Activated CD4-positive, CD25-positive, alpha-beta regulatory T cell (primary cell): ENCODE measurements at regions not wholly inside any gene's neighbourhood (a gene's known extent, or its start where the extent isn't known, plus 50 kb on each side); places are given as distances from the start of the nearest gene placed in this dataset.

Experiments
- DNase-seq, 4 experiments: peaks; one replicate each; lab custom pipeline; 2025; lab: John Stamatoyannopoulos, UW

- DNase-seq = no peak
Observed at GRCh38 chr6:144578385-144579350, 293.5 kb downstream of the UTRN start.

GRCh38 chr6:144580039-144580438 lies 294.9 kb downstream of the UTRN start:
- DNase-seq = no peak

GRCh38 chr6:144580771-144581170 lies 295.6 kb downstream of the UTRN start:
- no peak for DNase-seq

DNA sequence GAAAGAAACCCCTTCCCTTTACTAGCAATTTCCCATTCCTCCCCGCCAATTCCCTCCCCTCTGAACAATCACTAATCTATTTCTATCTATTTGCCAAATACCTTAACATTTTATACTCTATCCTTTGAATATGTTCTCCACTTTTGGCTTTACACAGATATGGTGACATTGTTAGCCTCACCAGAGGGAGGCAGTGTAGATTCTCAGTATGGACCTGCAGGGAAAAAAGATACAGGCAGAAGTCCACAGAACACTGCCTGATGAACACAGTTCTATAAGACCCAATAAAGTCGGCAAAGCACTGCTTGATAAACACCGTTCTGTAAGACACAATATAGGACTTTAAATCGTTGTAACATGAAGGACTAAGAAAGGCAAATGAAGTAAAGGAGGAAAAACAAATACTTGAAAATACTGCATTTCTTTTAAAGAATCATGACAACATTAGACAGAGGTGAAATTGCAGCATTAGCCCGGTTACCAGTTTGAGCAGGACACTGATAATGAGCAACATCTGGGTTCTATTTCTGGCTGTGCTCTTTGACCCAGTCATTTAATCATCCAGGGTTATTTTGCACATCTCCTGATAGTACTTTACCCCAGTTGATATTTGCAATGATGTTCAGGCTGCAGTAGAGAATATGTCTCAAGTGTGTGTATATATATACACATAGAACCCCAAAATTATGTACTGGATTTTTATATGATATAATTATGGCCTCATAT lies 296.8 kb downstream of the UTRN start:
- no peak for DNase-seq

DNA sequence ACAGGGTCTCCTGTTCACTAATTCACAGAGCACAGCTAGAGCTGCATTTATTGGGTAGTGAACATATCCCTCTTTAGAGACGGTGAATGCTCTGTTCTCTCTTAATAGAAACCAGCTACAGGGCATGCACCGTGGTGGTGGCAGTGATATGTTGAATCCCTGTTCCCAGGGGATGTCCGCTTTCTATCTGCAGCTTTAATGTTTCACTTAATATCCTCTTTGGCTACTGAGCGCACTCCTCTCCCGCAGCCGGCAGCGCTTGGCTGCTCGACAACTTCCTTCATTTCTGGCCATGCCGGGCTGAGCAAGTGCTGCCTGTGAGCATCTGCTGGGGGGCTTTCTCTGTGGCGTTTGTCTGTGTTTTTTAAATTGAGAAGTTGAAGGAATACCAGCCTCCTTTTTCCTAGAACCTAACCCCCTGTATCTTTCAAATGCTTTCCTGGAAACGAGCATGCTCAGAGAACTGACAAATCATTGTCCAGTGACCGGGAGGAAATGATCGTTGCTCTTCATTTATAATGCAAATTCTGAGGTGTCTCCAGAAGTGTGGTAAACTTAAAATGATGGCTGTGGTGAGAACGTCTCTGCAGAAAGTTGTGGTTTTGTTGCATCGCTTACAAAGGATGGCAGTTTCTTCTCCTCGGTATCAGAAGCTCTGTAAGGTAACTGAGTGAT lies 297.9 kb downstream of the UTRN start:
- no peak for DNase-seq

DNA sequence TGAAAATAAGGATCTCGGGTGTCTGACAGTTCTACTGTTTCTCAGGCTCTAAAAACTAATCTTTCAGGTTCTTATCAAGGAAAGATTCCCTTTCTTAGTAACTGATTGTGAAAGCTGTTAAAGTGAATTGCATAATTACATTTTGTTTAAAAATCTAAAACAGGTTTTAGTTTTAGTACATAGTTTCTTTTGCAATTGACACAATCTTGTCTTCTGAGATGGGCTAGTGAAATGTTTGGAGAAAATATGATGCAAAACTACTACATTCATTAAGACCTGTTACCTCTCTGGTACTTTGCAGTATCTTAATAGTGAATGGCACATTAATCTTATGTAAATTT lies 298.4 kb downstream of the UTRN start:
- DNase-seq = no peak

- no peak for DNase-seq
Observed at GRCh38 chr6:144585217-144585814, 300.2 kb downstream of the UTRN start.

GRCh38 chr6:144586986-144587385 lies 301.9 kb downstream of the UTRN start:
- no peak for DNase-seq

- DNase-seq = no peak
Observed at GRCh38 chr6:144588697-144589325, 303.7 kb downstream of the UTRN start.

- DNase-seq = no peak
Observed at GRCh38 chr6:144590532-144590931, 305.4 kb downstream of the UTRN start.

DNA sequence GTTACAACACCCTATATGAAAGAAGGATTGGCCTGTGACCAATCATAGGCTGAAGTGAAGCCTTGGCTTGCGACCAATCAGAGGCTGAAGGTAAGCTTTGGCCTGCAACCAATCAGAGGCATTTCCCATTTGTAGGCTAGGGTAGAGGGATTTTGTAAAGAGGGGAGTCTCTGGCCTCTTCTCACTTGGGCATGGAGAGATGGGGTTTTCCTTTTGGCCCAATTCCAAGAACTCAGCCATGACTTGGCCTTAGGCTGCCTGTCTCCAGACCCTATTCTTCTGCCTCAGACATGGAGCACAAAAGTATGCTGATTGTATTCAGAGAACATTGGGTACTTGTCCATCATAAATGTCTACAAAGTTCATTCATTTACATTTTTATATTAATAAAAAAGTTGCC lies 308.3 kb downstream of the UTRN start:
- no peak for DNase-seq

GRCh38 chr6:144594585-144594984 lies 309.4 kb downstream of the UTRN start:
- DNase-seq = no peak

GRCh38 chr6:144595266-144595665 lies 310.1 kb downstream of the UTRN start:
- no peak for DNase-seq

GRCh38 chr6:144597511-144597910 lies 312.4 kb downstream of the UTRN start:
- no peak for DNase-seq

- DNase-seq = no peak
Observed at GRCh38 chr6:144599615-144600014, 314.5 kb downstream of the UTRN start.

DNA sequence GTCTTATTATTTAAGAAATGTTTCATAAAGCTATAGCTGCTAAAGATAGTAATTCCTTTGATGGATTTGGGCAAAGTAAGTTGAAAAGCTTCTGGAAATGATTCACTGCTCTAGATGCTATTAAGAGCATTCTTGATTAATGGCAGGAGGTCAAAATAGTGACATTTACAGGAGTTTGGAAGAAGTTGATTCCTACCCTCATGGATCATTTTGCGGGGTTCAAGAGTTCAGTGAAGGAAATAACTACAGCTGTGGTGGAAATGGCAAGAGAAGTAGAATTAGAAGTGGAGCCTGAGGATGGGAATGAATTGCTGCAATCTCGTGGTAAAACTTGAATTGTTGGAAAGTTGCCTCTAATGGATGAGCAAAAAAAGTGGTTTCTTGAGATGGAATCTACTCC lies 316.1 kb downstream of the UTRN start:
- no peak for DNase-seq

DNA sequence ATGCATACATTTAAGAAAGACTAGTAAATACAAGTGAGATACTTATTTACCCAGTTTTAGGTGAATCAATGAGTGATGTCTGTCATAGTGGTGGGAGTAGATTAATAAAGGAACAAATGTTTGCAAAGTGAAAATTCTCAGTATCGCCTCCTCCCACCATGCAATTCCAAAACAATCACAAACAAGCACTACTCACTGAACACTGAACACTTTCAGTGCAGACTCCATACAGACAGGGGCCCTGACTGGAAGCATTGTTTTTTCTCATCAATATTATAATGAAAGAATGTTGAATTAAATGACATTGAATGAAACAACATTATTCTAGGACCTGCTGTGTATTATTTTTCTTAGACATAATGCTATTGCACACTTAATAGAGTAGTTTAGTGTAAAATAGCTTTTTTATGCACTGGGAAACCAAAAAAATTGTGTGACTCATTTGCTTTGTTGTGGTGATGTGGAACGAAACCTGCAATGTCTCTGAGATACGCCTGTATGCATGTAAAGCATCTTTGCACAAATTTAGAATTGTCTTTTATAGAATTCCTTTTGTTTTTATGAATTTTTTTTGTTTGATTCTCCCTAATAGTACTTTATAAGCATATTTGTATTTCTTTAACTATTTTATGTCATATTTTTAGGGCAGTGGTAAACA lies 317.5 kb downstream of the UTRN start:
- no peak for DNase-seq

DNA sequence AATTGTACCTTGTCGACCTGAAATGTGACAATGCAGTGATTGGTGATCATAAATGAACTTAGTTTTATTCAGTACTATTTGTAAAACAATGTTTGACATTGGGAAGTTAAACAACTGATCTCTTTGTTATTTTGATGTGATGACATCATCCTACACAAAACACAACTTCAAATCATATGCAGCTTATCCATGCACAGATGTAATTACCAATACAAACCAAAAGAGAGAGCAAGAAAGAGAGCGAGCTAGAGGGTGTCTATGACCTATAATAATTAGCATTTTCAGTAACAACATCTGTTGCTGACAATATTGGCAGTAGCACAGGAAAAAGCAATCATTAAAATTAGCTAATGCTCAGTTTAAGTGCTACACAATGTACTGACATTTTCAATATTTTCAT lies 320.9 kb downstream of the UTRN start:
- DNase-seq = no peak

DNA sequence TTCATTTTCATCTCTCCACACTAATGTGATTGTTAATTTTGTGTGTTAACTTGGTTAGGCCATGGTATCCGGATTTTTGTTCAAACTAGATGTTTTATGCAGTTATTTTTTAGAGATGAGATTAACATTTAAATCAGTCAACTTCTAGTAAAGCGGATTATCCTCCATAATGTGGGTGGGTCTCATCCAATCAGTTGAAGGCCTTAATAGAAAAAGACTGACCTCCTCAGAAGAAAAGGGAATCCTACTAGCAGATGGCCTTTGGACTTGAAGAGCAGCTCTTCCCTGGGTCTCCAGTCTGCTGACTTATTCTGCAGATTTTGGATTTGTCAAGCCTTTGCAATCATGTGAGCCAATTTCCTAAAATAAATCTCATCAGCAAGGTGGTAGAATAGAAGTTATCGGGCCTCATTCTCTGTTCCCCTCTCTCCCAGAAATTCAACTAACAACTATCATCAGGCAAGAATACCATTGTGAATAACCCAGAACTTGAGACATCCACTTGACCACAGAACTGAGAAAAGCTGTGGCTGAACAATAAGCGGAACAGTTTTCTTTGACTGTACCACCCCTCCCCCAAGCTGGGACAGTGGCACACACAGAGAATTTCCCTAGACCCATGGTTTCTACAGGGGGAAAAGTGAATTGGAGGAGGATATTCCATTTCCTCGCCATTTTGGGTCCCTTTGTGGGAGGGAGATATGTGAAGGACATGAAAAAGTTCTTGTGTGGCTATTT lies 323.0 kb downstream of the UTRN start:
- DNase-seq = no peak

- no peak for DNase-seq
Observed at GRCh38 chr6:144612811-144613210, 327.7 kb downstream of the UTRN start.

- no peak for DNase-seq
Observed at GRCh38 chr6:144613859-144614258, 328.7 kb downstream of the UTRN start.
